Smooth muscle cell (in vitro differentiated cells): ENCODE measurements at regions not wholly inside any gene's neighbourhood (a gene's known extent, or its start where the extent isn't known, plus 50 kb on each side); places are given as distances from the start of the nearest gene placed in this dataset.

Experiments used
- DNase-seq: peaks from one replicate; lab custom pipeline; 2025; ENCODE audit not compliant: unreplicated experiment; lab: John Stamatoyannopoulos, UW
- H2AFZ ChIP-seq: fragments of 200-600 bp; sonication (generic); 2 replicates; pipeline ENCODE4 v1.6.0; 2016; ENCODE audit warnings: antibody characterized with exemption, low read depth, mild to moderate bottlenecking
- H3F3A ChIP-seq: fragments of 200-600 bp; sonication (generic); 2 replicates; pipeline ENCODE4 v1.6.0; 2017; ENCODE audit warnings: antibody characterized with exemption, low read depth
- H3K27ac ChIP-seq: fragments of 200-600 bp; sonication (generic); 2 replicates; pipeline ENCODE4 v1.5.1; 2016; ENCODE audit warnings: low read depth, mild to moderate bottlenecking
- H3K27me3 ChIP-seq: fragments of 200-600 bp; sonication (generic); 2 replicates; pipeline ENCODE4 v1.6.1; 2016; ENCODE audit warnings: low read depth, mild to moderate bottlenecking
- H3K36me3 ChIP-seq: fragments of 200-600 bp; sonication (generic); 2 replicates; pipeline ENCODE4 v1.5.1; 2016; ENCODE audit warnings: low read depth
- H3K4me1 ChIP-seq: fragments of 200-600 bp; sonication (generic); 2 replicates; pipeline ENCODE4 v1.5.1; 2016; ENCODE audit warnings: low read depth
- H3K4me2 ChIP-seq: fragments of 200-600 bp; sonication (generic); 2 replicates; pipeline ENCODE4 v1.6.0; 2016; ENCODE audit warnings: mild to moderate bottlenecking
- H3K4me3 ChIP-seq: fragments of 200-600 bp; sonication (generic); 2 replicates; pipeline ENCODE4 v1.5.1; 2016; ENCODE audit warnings: mild to moderate bottlenecking
- H3K79me2 ChIP-seq: fragments of 200-600 bp; sonication (generic); 2 replicates; pipeline ENCODE4 v1.6.0; 2016; ENCODE audit warnings: low read depth, mild to moderate bottlenecking
- H3K9ac ChIP-seq: fragments of 200-600 bp; sonication (generic); 2 replicates; pipeline ENCODE4 v1.6.0; 2016; ENCODE audit warnings: low read depth
- H3K9me3 ChIP-seq: fragments of 200-600 bp; sonication (generic); replicated peaks from 2 replicates; pipeline ENCODE4 v1.5.1; 2016; ENCODE audit warnings: low read depth
- H4K20me1 ChIP-seq: fragments of 200-600 bp; sonication (generic); 2 replicates; pipeline ENCODE4 v1.6.0; 2016; ENCODE audit warnings: low read depth
- WGBS: methylation state at CpG from one replicate; pipeline ENCODE4 v1.1.7; 2016; ENCODE audit warnings: low lambda C conversion rate; 5-methylcytosine and 5-hydroxymethylcytosine counted together
- TF ChIP-seq, protein P1 (sequence below): fragments of 200-600 bp; sonication (generic); IDR thresholded peaks from 2 replicates; pipeline ENCODE4 v1.5.1; 2017; ENCODE audit warnings: borderline replicate concordance, mild to moderate bottlenecking, antibody characterized with exemption; ENCODE audit not compliant: insufficient read depth, poor library complexity, severe bottlenecking

DNA sequence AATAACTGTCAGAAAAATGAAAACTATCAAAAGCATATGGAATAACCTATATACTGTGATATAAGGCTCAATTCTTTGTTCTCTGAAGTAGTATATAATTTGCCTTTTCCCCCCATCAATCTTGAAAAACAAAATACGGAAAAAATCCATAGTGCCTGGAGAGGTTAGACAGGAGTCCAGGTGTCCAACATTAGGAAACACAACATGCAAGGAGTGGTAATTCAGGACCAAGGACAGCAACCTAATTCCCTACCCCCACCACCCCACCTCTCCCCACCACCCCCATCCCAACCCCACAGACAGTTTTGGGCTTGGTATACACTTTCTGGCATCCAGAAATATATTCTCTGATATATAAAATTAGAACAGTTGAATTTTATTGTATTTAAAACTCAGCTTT is 55.1 kb upstream of the SLC25A26 start:
- 58% methylated on average over 1 of the region's 1 CpG for WGBS
- Histone ChIP-seq H3K4me2 (no peak overlapping the region), H3K27me3 (peaks cover 4% of the 10 kb centered on the region), H4K20me1 (no peaks in the 10 kb centered on the region), H3K4me1 (no peaks in the 10 kb centered on the region), H3K27ac (no peak overlapping the region), H3F3A (no peaks in the 10 kb centered on the region), H3K9me3 (no peaks in the 10 kb centered on the region), H3K36me3 (no peaks in the 10 kb centered on the region), H2AFZ (no peak overlapping the region), H3K4me3 (no peak overlapping the region), H3K9ac (no peak overlapping the region), H3K79me2 (no peaks in the 10 kb centered on the region)
- DNase-seq = no peak
- TF ChIP-seq, protein P1, sequence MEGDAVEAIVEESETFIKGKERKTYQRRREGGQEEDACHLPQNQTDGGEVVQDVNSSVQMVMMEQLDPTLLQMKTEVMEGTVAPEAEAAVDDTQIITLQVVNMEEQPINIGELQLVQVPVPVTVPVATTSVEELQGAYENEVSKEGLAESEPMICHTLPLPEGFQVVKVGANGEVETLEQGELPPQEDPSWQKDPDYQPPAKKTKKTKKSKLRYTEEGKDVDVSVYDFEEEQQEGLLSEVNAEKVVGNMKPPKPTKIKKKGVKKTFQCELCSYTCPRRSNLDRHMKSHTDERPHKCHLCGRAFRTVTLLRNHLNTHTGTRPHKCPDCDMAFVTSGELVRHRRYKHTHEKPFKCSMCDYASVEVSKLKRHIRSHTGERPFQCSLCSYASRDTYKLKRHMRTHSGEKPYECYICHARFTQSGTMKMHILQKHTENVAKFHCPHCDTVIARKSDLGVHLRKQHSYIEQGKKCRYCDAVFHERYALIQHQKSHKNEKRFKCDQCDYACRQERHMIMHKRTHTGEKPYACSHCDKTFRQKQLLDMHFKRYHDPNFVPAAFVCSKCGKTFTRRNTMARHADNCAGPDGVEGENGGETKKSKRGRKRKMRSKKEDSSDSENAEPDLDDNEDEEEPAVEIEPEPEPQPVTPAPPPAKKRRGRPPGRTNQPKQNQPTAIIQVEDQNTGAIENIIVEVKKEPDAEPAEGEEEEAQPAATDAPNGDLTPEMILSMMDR = no peak

DNA sequence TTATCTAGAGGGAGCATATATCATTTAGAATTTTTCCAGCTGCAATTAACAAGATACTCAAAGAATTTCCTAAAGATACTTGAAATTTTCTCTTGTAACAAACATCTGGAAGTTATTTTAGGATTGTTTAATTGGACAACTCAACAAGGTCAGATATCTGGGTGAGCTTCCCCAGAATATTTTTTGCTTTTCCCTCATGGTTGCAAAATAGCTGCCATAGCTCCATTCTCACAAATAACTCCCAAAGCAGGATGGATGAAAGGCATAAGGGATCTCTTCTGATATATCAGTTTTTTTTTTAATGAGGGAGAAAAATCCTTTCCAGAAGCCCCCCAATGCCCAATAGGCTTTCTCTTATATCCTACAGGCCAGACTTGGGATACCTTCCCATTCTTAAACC is 56.6 kb upstream of the SLC25A26 start:
- TF ChIP-seq, protein P1 = no peak
- H3K27me3 ChIP-seq = no peaks in the 10 kb centered on the region
- H3K27ac ChIP-seq = no peak overlapping the region
- H3K36me3 ChIP-seq = no peaks in the 10 kb centered on the region
- no peak for DNase-seq
- no peak overlapping the region for H3K4me3 ChIP-seq
- H3K4me2 ChIP-seq = no peak overlapping the region
- no peaks in the 10 kb centered on the region for H3F3A ChIP-seq
- H3K9ac ChIP-seq = no peak overlapping the region
- H2AFZ ChIP-seq = no peak overlapping the region
- no peaks in the 10 kb centered on the region for H3K9me3 ChIP-seq
- H3K79me2 ChIP-seq = no peaks in the 10 kb centered on the region
- no peaks in the 10 kb centered on the region for H4K20me1 ChIP-seq
- H3K4me1 ChIP-seq = no peaks in the 10 kb centered on the region

DNA sequence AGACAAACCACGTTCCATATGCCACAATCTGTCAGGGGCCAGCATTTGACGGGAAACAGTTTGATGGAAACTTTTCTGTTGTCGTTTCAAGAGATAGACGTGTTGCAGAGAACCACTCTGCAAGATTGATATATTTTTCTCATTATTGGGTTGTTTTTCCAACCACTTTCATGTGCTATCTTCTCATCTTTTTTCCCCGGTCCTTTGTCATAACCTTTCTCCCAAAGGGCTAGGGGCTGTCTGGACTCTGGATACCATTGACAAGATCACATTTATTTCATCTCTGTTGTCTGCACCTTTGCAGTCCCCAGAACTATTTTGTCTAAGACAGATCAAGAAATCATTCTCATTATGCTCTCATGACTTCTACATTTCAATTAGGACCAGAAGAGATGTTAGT is 57.6 kb upstream of the SLC25A26 start:
- no peaks in the 10 kb centered on the region for H3K27me3 ChIP-seq
- TF ChIP-seq, protein P1 = no peak
- H3K36me3 ChIP-seq = no peaks in the 10 kb centered on the region
- no peaks in the 10 kb centered on the region for H3K4me1 ChIP-seq
- no peaks in the 10 kb centered on the region for H3F3A ChIP-seq
- WGBS = 41% methylated on average over 5 of the region's 5 CpGs
- DNase-seq = no peak
- H3K4me3 ChIP-seq = no peak overlapping the region
- no peak overlapping the region for H2AFZ ChIP-seq
- H3K79me2 ChIP-seq = no peaks in the 10 kb centered on the region
- no peak overlapping the region for H3K9ac ChIP-seq
- H3K4me2 ChIP-seq = no peak overlapping the region
- no peaks in the 10 kb centered on the region for H4K20me1 ChIP-seq
- H3K27ac ChIP-seq = no peak overlapping the region
- H3K9me3 ChIP-seq = no peaks in the 10 kb centered on the region

DNA sequence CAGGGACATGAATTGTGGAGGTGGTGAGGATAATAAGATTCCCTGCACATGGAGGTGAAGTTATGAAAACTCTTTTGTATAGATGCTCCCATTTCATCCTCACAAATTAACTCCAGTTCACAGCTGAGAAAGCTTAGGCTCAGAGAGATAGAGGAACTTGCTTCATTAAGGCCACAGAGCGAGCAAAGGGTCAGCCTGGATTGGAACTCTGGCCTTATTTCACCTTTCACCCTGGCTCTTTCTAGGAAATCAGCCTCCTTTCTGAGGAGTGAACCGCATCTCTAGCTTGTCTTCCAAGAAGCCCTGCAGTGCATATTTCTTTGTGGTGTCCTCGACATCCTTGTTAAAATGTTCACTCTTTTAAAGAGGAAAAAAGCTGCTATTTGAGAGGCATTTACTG is 58.0 kb upstream of the SLC25A26 start:
- Histone ChIP-seq H3K36me3 (no peaks in the 10 kb centered on the region), H4K20me1 (no peaks in the 10 kb centered on the region), H2AFZ (no peak overlapping the region), H3K4me2 (no peak overlapping the region), H3K27ac (no peak overlapping the region), H3K9ac (no peak overlapping the region), H3K4me1 (no peaks in the 10 kb centered on the region), H3K9me3 (no peaks in the 10 kb centered on the region), H3K4me3 (no peak overlapping the region), H3K79me2 (no peaks in the 10 kb centered on the region), H3K27me3 (no peaks in the 10 kb centered on the region), H3F3A (no peaks in the 10 kb centered on the region)
- TF ChIP-seq, protein P1 = no peak
- 59% methylated on average over 3 of the region's 3 CpGs for WGBS
- no peak for DNase-seq
